ENCODE measurements at regions not wholly inside any gene's neighbourhood (a gene's known extent, or its start where the extent isn't known, plus 50 kb on each side); places are given as distances from the start of the nearest gene placed in this dataset.
"Not testable (repeated sequence)": the region's sequence is repeated elsewhere in the genome, so short reads cannot be mapped to it uniquely, and the experiment has no call there.

DNA sequence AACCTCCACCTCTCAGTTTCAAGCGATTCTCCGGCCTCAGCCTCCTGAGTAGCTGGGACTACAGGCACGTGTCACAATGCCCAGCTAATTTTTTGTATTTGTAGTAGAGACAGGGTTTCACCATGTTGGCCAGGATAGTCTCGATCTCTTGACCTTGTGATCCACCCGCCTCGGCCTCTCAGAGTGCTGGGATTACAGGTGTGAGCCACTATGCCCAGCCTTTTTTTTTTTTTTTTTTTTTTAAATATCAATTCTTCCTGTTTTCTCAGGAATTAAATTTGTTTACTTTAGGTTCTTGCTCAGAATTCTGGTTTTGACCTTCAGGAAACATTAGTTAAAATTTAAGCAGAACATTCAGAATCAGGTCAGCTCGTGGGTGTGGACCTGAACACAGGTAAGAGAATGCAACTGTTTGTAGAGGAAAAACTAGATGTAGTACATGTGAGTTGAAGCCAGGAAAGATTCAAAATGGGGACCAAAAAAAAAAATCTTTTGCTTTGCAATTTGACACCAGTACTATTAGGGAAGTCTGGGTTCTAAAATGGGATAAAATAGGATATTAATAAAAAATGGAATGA lies 65.5 kb upstream of the ERV3-1 start:
- not testable (repeated sequence) for H3K9me3 Mint-ChIP-seq; H3K4me1 Mint-ChIP-seq (ENCODE audit: unreplicated experiment); DNase-seq (ENCODE audit: extremely low spot score, unreplicated experiment); H3K4me3 Mint-ChIP-seq; H3K27ac Mint-ChIP-seq; H3K36me3 Mint-ChIP-seq; H3K27me3 Mint-ChIP-seq

GRCh38 chr7:65069476-65069875 lies 63.0 kb upstream of the ERV3-1 start:
- not testable (repeated sequence) for H3K9me3 Mint-ChIP-seq; H3K27ac Mint-ChIP-seq; DNase-seq (ENCODE audit: extremely low spot score, unreplicated experiment); H3K4me1 Mint-ChIP-seq (ENCODE audit: unreplicated experiment); H3K36me3 Mint-ChIP-seq; H3K4me3 Mint-ChIP-seq; H3K27me3 Mint-ChIP-seq

- not testable (repeated sequence) for H3K27me3 Mint-ChIP-seq; DNase-seq (ENCODE audit: extremely low spot score, unreplicated experiment); H3K4me1 Mint-ChIP-seq (ENCODE audit: unreplicated experiment); H3K27ac Mint-ChIP-seq; H3K9me3 Mint-ChIP-seq; H3K36me3 Mint-ChIP-seq; H3K4me3 Mint-ChIP-seq
Measured at GRCh38 chr7:65062566-65062965, 56.1 kb upstream of the ERV3-1 start.

GRCh38 chr7:65059247-65059646 lies 52.8 kb upstream of the ERV3-1 start:
- not testable (repeated sequence) for H3K27ac Mint-ChIP-seq; H3K4me1 Mint-ChIP-seq (ENCODE audit: unreplicated experiment); DNase-seq (ENCODE audit: extremely low spot score, unreplicated experiment); H3K27me3 Mint-ChIP-seq; H3K4me3 Mint-ChIP-seq; H3K9me3 Mint-ChIP-seq
- peaks cover 18% of the 10 kb centered on the region for H3K36me3 Mint-ChIP-seq

Data from type B pancreatic cell (in vitro differentiated cells).